ENCODE measurements at regions not wholly inside any gene's neighbourhood (a gene's known extent, or its start where the extent isn't known, plus 50 kb on each side); places are given as distances from the start of the nearest gene placed in this dataset.

DNA sequence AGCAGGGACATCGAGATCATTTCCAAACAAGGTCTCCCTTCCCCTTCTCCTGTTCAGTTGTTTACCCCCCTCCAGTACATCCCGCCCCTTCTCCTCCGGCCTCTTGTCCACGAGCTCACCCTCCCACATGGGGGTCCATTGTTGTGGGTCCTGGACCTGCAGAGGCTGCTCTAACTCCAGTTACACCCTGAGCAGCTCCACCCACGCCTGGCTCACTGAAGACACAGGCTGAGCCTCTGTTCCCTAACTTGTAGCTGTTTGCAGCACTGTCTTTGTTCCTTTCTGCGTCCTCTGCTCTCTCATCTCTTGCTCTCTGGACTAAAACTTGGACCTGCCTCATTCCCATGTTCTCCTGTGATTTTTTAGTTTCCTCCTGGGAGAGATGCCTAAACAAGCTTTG is 377.5 kb downstream of the MED10 start:
- FAIRE-seq (no peak), DNase-seq (ENCODE audit: low read depth in 1 of 2, low spot score in 2 of 2) (no peak)
- ChIA-PET CTCF (ENCODE audit: partially characterized antibody) (interaction anchor here (0.7 to 1.0 kb wide), 2 partner anchors 60 to 582 kb away, joined by 4 read pairs; no protein-coding TSS in a partner anchor), POLR2A (ENCODE audit: partially characterized antibody) (no interaction called here)
- no peak overlapping the region for H2BK20ac ChIP-seq (ENCODE audit: low read length)
- no peak overlapping the region for H3K9ac ChIP-seq (replicated peaks in 1 of 4; ENCODE audit: extremely low read depth in 1 of 4, low read depth in 3 of 4, low read length in 3 of 4)
- H3K27ac ChIP-seq (ENCODE audit: low read depth, low read length), result no peak overlapping the region
- no peaks in the 10 kb centered on the region for H3K36me3 ChIP-seq (ENCODE audit: control insufficient read depth in 2 of 4, insufficient read depth in 4 of 4, low read length in 3 of 4)
- H4K91ac ChIP-seq (replicated peaks; ENCODE audit: insufficient read length, low read length), result no peak overlapping the region
- no peak overlapping the region for H3K23ac ChIP-seq (ENCODE audit: insufficient read length)
- no peak overlapping the region for H3K4me3 ChIP-seq (ENCODE audit: extremely low read depth in 1 of 4, insufficient read depth in 2 of 4, low read depth in 3 of 4, low read length in 4 of 4)
- no peak overlapping the region for H2BK12ac ChIP-seq (ENCODE audit: low read depth, low read length)
- no peak overlapping the region for H3K4me2 ChIP-seq (ENCODE audit: insufficient read depth in 1 of 2, low read depth in 2 of 2, low read length in 2 of 2)
- 0 out of 2 replicates have a peak overlapping the region, but pooled peaks have one; percentile 66 for H2AFZ ChIP-seq (ENCODE audit: low read length)
- no peak overlapping the region for H3K14ac ChIP-seq (ENCODE audit: insufficient read length)
- H2BK15ac ChIP-seq (ENCODE audit: low read length), result no peak overlapping the region
- H3K18ac ChIP-seq (ENCODE audit: extremely low read depth, low read length), result no peak overlapping the region
- no peak overlapping the region for H4K8ac ChIP-seq (ENCODE audit: extremely low read depth, insufficient read depth, low read length)
- WGBS, 2 experiments (ENCODE audit: extremely low coverage in 1 of 2, insufficient coverage in 1 of 2, insufficient read length in 1 of 2, insufficient replicate concordance in 2 of 2, low coverage in 1 of 2, low lambda C conversion rate in 2 of 2, missing lambda C conversion rate in 1 of 2), result 76% methylated on average over 6 of the region's 6 CpGs; no CpG with 5 or more reads in 1 of the 2 experiments
- H4K20me1 ChIP-seq (replicated peaks in 1 of 2; ENCODE audit: control insufficient read depth in 1 of 2, insufficient read depth in 2 of 2, low read length in 2 of 2), result no peaks in the 10 kb centered on the region
- H2BK5ac ChIP-seq (ENCODE audit: low read depth, low read length), result no peak overlapping the region
- no peaks in the 10 kb centered on the region for H3K79me1 ChIP-seq (ENCODE audit: low read depth, low read length)
- H3K4ac ChIP-seq (replicated peaks; ENCODE audit: insufficient read length, low read depth, low read length), result no peak overlapping the region
- no peaks in the 10 kb centered on the region; a peak in 1 of 4 replicates for H3K9me3 ChIP-seq (ENCODE audit: insufficient read depth in 2 of 2, low read depth in 1 of 2, low read length in 1 of 2)
- H3K4me1 ChIP-seq (replicated peaks in 1 of 4; ENCODE audit: control insufficient read depth in 3 of 4, insufficient read depth in 4 of 4, low read length in 3 of 4), result no peaks in the 10 kb centered on the region; a peak in 1 of 7 replicates
- no peak overlapping the region for H3K56ac ChIP-seq (replicated peaks; ENCODE audit: insufficient read length, low read depth, low read length)
- H3K23me2 ChIP-seq (ENCODE audit: low read depth, low read length), result no peaks in the 10 kb centered on the region
- H2AK5ac ChIP-seq (ENCODE audit: low read depth, low read length), result no peak overlapping the region
- no peaks in the 10 kb centered on the region for H3K27me3 ChIP-seq (replicated peaks in 1 of 4; ENCODE audit: control insufficient read depth in 3 of 4, extremely low read depth in 1 of 4, insufficient read depth in 3 of 4, low read length in 3 of 4)
- TF ChIP-seq ASH2L (IDR thresholded peaks at IDR 0.05; ENCODE audit: low read length) (no peak), EGR1 (IDR thresholded peaks at IDR 0.05; ENCODE audit: borderline replicate concordance, low read depth, low read length) (no peak)
- no peak overlapping the region for H2BK120ac ChIP-seq (replicated peaks; ENCODE audit: low read depth, low read length)
- H4K5ac ChIP-seq (ENCODE audit: insufficient read length, low read depth, low read length), result no peak overlapping the region
- H3K79me2 ChIP-seq (ENCODE audit: control insufficient read depth in 1 of 2, insufficient read depth in 2 of 2, low read length in 2 of 2), result no peaks in the 10 kb centered on the region

Measured in H1 (cell line).